Activated CD4-positive, alpha-beta T cell treated with anti-CD3 and anti-CD28 coated beads for 36 hours (primary cell): ENCODE measurements at regions not wholly inside any gene's neighbourhood (a gene's known extent, or its start where the extent isn't known, plus 50 kb on each side); places are given as distances from the start of the nearest gene placed in this dataset.

Experiments used
- ATAC-seq: fragments of 200-7000 bp; cut with Tn5 transposase; one replicate; pipeline ENCODE4 v1.10.0; 2021; ENCODE audit warnings: mild to moderate bottlenecking, moderate library complexity
- CTCF ChIA-PET: fragments of 350-600 bp; sonication (Branson Sonifier 250); formaldehyde crosslinking; loops from one replicate; lab custom pipeline; 2021; ENCODE audit warnings: antibody characterized with exemption; lab: Charles Lee
- POLR2A ChIA-PET: fragments of 350-600 bp; sonication (Branson Sonifier 250); formaldehyde crosslinking; loops from one replicate; lab custom pipeline; 2021; ENCODE audit warnings: antibody characterized with exemption, inconsistent platforms; lab: Charles Lee
- DNase-seq: peaks from one replicate; pipeline ENCODE4 v3.0.0-alpha.2; 2020
- H3K27ac Mint-ChIP-seq: one replicate; pipeline ENCODE4 v1.8.0; 2021; ENCODE audit warnings: mixed read lengths
- H3K27me3 Mint-ChIP-seq: one replicate; pipeline ENCODE4 v1.8.0; 2021; ENCODE audit warnings: mixed read lengths
- H3K36me3 Mint-ChIP-seq: one replicate; pipeline ENCODE4 v1.8.0; 2021; ENCODE audit warnings: low read depth, mixed read lengths
- H3K4me1 Mint-ChIP-seq: one replicate; pipeline ENCODE4 v1.8.0; 2021; ENCODE audit warnings: mixed read lengths
- H3K4me3 Mint-ChIP-seq: one replicate; pipeline ENCODE4 v1.8.0; 2021; ENCODE audit warnings: mild to moderate bottlenecking, moderate library complexity, mixed read lengths
- H3K9me3 Mint-ChIP-seq: one replicate; pipeline ENCODE4 v1.8.0; 2021; ENCODE audit warnings: low read depth, mixed read lengths
- intact Hi-C, 2 experiments: fragments of 100-400 bp; cut with DNase I in 1 of 2; cut with micrococcal nuclease in 1 of 2; formaldehyde crosslinking; loops; one replicate each; pipeline versions ENCODE4 v1.14.2 to v1.15.1; 2022 to 2024; cut with DNase I, micrococcal nuclease

DNA sequence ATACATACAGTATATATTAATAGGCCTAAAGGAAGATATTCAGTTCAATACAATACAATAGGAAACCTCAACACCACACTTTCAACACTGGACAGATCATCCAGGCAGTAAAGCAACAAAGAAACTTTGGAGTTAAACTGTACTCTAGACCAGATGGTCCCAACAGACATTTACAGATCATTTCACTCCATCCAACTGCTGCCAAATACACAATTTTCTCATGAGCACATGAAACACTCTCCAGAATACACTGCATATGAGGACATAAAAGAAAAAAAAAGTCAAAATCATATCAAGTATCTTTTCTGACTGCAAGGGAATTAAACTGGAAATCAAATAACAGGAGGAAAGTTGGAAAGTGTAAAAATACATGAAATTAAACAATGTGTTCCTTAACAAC is 607.5 kb upstream of the BRINP3 start:
- Mint-ChIP-seq H3K27me3 (no peaks in the 10 kb centered on the region), H3K36me3 (no peaks in the 10 kb centered on the region), H3K4me1 (no peaks in the 10 kb centered on the region), H3K4me3 (no peak overlapping the region), H3K27ac (no peak overlapping the region), H3K9me3 (peaks cover 16% of the 10 kb centered on the region)
- intact Hi-C loops, result no loop called here
- ATAC-seq (no peak), DNase-seq (no peak)
- POLR2A ChIA-PET, result no interaction called here
- CTCF ChIA-PET, result no interaction called here

DNA sequence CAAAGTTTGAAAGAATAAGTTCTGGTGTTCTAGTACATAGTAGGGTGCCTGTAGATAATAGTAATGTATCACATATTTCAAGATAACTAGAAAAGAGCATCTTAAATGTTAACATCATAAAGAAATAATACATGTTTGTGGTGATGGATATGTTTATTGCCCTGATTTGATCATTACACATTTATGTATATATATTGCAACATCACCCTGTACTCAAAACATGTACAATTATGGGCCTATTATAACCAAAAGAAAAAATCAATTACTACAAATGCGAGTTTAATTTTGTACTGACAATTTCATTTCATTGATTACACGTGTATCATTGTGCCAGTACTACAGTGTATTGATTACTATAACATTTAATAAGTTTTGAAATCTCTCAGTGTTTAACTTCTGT is 609.2 kb upstream of the BRINP3 start:
- ChIA-PET POLR2A (no interaction called here), CTCF (no interaction called here)
- H3K36me3 Mint-ChIP-seq, result no peaks in the 10 kb centered on the region
- H3K27me3 Mint-ChIP-seq, result no peaks in the 10 kb centered on the region
- no peak overlapping the region for H3K4me3 Mint-ChIP-seq
- no peaks in the 10 kb centered on the region for H3K4me1 Mint-ChIP-seq
- intact Hi-C loops, result no loop called here
- H3K27ac Mint-ChIP-seq, result no peak overlapping the region
- DNase-seq, result no peak
- peaks cover 11% of the 10 kb centered on the region for H3K9me3 Mint-ChIP-seq
- no peak for ATAC-seq

DNA sequence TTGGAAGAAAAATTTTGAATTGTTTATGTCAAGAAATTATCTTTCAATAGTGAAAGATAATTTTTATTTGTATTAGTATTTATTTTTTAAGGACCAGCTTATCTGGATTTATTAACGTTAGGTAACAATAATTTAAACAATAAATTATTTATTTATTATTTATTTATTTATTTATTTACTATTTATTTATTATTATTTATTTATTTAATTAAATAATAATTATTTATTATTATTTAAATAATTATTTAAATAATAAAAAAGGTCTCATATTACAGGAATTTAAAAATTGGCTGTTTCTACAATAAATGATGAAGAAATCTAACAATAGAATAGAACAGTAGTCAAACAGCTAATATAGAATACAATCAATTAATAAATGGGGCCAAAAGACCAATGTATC is 618.7 kb upstream of the BRINP3 start:
- Mint-ChIP-seq H3K27ac (no peak overlapping the region), H3K4me3 (no peak overlapping the region), H3K9me3 (peaks cover 13% of the 10 kb centered on the region), H3K36me3 (no peaks in the 10 kb centered on the region), H3K4me1 (no peaks in the 10 kb centered on the region), H3K27me3 (no peaks in the 10 kb centered on the region)
- POLR2A ChIA-PET, result no interaction called here
- intact Hi-C loops, result no loop called here
- no peak for DNase-seq
- CTCF ChIA-PET, result interaction anchor here (0.7 kb wide), 1 partner anchor 1296 kb away, joined by 3 read pairs; no protein-coding TSS in a partner anchor
- ATAC-seq, result no peak

DNA sequence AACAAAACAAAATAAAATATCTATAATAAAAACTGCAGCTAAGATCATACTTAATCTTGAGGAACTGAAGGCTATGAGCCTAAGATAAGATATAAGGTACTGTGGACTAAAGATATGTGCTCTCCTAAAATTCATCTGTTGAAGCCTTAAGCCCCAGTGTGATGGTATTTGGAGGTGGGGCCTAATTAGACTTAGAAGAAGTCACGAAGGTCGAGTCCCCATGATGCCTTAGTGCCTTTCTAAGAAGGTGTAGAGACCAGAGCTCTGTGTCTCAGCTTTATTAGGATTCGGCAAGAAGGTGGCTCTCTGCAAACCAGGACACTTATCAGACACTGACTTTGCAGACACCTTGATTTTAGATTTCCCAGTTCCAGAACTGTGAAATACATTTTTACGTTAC is 622.0 kb upstream of the BRINP3 start:
- H3K4me3 Mint-ChIP-seq, result no peak overlapping the region
- ATAC-seq, result no peak
- no peak for DNase-seq
- intact Hi-C loops, result no loop called here
- CTCF ChIA-PET, result no interaction called here
- peaks cover 9% of the 10 kb centered on the region for H3K9me3 Mint-ChIP-seq
- no peaks in the 10 kb centered on the region for H3K27me3 Mint-ChIP-seq
- H3K27ac Mint-ChIP-seq, result no peak overlapping the region
- H3K4me1 Mint-ChIP-seq, result no peaks in the 10 kb centered on the region
- no peaks in the 10 kb centered on the region for H3K36me3 Mint-ChIP-seq
- POLR2A ChIA-PET, result no interaction called here

DNA sequence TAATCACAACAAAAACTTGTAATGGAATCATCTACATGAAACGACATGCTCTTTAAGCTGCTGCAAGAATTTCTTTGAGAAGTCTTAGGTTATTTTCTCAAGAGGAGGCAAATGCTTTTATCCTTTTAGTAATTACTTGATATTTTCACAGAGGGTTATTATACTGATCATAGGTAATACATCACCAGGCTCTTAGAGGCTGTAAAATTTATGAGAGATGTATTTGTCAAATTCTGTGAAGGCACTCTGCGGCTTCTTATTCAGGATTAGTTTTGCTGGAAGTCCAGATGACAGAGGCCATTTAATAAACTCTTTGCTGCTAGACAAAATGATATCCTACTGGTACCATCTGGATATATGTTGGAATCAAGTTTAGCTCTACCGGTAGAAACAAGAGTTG is 624.3 kb upstream of the BRINP3 start:
- intact Hi-C loops, result no loop called here
- H3K27me3 Mint-ChIP-seq, result no peaks in the 10 kb centered on the region
- H3K9me3 Mint-ChIP-seq, result peaks cover 5% of the 10 kb centered on the region
- no peak overlapping the region for H3K4me3 Mint-ChIP-seq
- no peaks in the 10 kb centered on the region for H3K36me3 Mint-ChIP-seq
- ATAC-seq, result no peak
- no peak overlapping the region for H3K27ac Mint-ChIP-seq
- DNase-seq, result no peak
- ChIA-PET CTCF (no interaction called here), POLR2A (no interaction called here)
- no peaks in the 10 kb centered on the region for H3K4me1 Mint-ChIP-seq

DNA sequence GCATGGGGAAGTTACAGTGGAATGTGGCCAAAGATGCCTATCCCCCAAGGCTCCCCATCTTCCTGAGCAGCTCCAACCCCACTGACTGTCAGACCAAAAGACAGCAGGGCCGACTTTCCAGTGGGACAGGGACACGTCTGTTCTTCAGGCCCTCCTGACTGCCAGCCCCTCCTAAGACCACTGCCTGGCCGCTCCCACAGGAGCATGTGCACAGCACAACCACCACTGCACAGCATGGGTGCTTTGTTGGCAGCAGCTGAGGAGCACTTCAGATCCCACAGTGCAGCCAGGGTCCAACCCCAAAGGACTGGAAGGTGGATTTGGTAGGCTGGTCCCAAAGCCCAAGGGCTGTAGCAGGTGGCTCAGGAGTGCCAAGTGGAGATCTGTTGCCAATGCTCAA is 648.3 kb upstream of the BRINP3 start:
- no peaks in the 10 kb centered on the region for H3K27me3 Mint-ChIP-seq
- intact Hi-C loops, result no loop called here
- no peak overlapping the region for H3K4me3 Mint-ChIP-seq
- no peaks in the 10 kb centered on the region for H3K36me3 Mint-ChIP-seq
- no peak for ATAC-seq
- no peak overlapping the region for H3K27ac Mint-ChIP-seq
- ChIA-PET CTCF (no interaction called here), POLR2A (no interaction called here)
- DNase-seq, result no peak
- peaks cover 10% of the 10 kb centered on the region for H3K9me3 Mint-ChIP-seq
- no peaks in the 10 kb centered on the region for H3K4me1 Mint-ChIP-seq

DNA sequence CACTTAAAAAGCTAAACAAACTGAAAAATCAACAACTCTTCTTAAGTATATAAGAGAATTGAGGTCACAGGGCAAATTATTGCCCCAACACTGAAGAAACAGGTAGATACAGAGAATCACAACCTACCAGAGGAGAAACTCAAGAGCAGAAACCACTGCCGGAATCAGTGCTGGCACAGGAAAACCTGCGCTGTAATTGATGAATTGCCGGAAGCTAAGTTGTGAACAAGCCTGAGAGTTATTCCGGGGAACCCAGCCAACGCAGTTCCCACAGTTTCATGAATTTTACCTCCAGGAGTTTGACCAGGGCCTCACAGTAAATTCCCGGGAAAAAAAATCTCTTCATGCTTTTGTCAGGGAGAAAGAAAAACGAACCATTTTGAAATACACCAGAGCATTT is 657.1 kb upstream of the BRINP3 start:
- ATAC-seq (no peak), DNase-seq (no peak)
- Mint-ChIP-seq H3K4me3 (no peak overlapping the region), H3K27ac (no peak overlapping the region), H3K4me1 (no peaks in the 10 kb centered on the region), H3K9me3 (no peaks in the 10 kb centered on the region), H3K36me3 (no peaks in the 10 kb centered on the region), H3K27me3 (no peaks in the 10 kb centered on the region)
- intact Hi-C loops, result no loop called here
- CTCF ChIA-PET, result no interaction called here
- POLR2A ChIA-PET, result no interaction called here

DNA sequence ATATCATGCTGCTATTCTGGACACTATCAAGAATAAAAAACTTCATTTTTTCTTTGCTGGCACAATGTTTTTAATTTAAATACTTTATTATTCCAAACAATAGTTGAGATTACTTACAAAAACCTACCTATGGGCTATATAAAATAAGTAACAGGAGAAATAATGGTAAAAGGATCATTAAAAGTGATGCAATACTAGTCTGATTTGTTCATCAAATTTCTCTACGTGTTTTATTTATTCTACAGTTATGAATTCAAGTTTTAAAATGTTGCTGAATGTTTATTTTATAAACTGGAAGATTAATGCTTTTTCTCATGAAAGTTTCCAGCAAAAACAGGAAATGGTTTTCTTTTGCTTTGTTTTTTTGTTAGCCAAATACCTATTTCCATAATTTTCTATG is 662.4 kb upstream of the BRINP3 start:
- POLR2A ChIA-PET, result no interaction called here
- Mint-ChIP-seq H3K9me3 (no peaks in the 10 kb centered on the region), H3K27ac (no peak overlapping the region), H3K36me3 (no peaks in the 10 kb centered on the region), H3K4me3 (no peak overlapping the region), H3K27me3 (no peaks in the 10 kb centered on the region), H3K4me1 (no peaks in the 10 kb centered on the region)
- CTCF ChIA-PET, result no interaction called here
- no peak for DNase-seq
- ATAC-seq, result no peak
- intact Hi-C loops, result no loop called here

DNA sequence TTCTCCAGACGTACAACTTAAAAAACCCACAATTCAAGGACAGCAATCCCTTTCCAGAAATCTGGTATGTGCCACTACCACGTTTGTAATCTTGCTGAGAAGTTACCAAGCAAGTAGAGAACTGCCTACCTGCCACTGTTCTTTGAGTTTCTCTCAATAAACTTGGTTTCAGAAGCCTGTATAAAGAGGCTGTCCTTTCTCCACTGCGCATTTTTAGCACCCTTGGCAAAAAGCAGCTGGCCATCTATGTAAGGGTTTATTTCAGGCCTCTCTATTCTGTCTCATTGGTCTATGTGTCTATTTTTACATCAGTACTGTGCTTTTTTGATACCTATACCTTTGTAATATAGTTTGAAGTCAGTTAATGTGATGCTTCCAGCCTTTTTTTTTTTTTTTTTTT is 665.1 kb upstream of the BRINP3 start:
- Mint-ChIP-seq H3K27me3 (no peaks in the 10 kb centered on the region), H3K27ac (no peak overlapping the region), H3K4me1 (no peaks in the 10 kb centered on the region), H3K4me3 (no peak overlapping the region), H3K36me3 (no peaks in the 10 kb centered on the region), H3K9me3 (peaks cover 3% of the 10 kb centered on the region)
- ChIA-PET POLR2A (no interaction called here), CTCF (interaction anchor here (0.6 kb wide), 2 partner anchors 47 to 1550 kb away, joined by 3 read pairs; no protein-coding TSS in a partner anchor)
- DNase-seq (no peak), ATAC-seq (no peak)
- intact Hi-C loops, result no loop called here

DNA sequence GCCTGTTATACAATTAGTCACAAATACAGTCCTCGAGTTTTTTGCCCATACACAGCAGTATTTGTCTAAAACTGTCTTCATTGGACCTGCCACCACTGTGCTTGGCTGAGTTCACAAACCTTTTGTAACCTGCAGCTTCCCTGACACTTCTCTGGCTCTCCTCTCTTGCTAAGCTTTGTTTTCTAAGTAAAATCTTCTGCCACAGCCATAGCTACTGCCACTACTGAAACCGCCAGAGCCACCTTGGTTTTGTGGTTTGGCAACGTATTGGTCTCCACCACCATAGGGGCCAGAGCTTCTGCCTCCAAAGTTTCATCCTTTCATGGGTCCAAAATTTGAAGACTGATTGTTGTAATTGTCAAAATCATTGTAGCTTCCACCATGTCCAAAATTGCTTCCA is 668.2 kb upstream of the BRINP3 start:
- Mint-ChIP-seq H3K4me1 (no peaks in the 10 kb centered on the region), H3K4me3 (no peak overlapping the region), H3K27ac (no peak overlapping the region), H3K36me3 (no peaks in the 10 kb centered on the region), H3K27me3 (no peaks in the 10 kb centered on the region), H3K9me3 (peaks cover 6% of the 10 kb centered on the region)
- ChIA-PET CTCF (no interaction called here), POLR2A (no interaction called here)
- DNase-seq, result no peak
- no peak for ATAC-seq
- intact Hi-C loops, result no loop called here

DNA sequence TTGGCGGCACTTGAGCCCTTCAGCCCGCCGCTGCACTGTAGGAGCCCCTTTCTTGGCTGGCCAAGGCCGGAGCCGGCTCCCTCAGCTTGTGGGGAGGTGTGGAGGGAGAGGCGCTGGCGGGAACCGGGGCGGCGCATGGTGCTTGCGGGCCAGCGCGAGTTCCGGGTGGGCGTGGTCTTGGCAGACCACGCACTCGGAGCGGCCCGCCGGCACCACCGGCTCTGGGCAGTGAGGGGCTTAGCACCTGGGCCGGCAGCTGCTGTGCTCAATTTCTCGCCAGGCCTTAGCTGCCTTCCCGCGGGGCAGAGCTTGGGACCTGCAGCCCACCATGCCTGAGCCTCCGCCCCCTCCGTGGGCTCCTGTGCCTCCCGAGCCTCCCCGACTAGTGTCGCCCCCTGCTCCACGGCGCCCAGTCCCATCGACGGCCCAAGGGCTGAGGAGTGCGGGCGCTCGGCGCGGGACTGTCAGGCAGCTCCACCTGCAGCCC is 673.7 kb upstream of the BRINP3 start:
- H3K9me3 Mint-ChIP-seq, result peaks cover 8% of the 10 kb centered on the region
- ChIA-PET POLR2A (no interaction called here), CTCF (no interaction called here)
- intact Hi-C loops, result no loop called here
- ATAC-seq (no peak), DNase-seq (no peak)
- no peak overlapping the region for H3K4me3 Mint-ChIP-seq
- H3K36me3 Mint-ChIP-seq, result no peaks in the 10 kb centered on the region
- H3K27ac Mint-ChIP-seq, result no peak overlapping the region
- no peaks in the 10 kb centered on the region for H3K27me3 Mint-ChIP-seq
- no peaks in the 10 kb centered on the region for H3K4me1 Mint-ChIP-seq

DNA sequence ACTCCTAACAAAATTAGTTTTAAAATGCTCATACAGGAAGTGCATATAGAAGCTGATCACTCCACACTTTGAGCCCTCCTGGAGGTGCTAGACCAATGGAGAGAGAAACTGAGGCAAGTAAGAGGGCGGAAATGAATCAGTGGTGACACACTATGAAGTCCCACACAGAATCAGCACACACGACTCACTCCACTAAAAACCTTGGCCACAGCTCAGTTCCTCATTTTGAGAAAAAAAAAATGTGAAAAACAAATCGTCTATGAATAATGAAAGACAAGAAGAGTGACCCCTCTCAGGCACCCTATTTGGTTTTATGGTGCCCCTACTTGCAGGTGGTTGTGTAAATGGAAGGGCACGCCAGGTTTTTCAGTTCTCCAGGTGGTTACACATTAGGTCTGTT is 675.1 kb upstream of the BRINP3 start:
- Mint-ChIP-seq H3K27me3 (no peaks in the 10 kb centered on the region), H3K4me3 (no peak overlapping the region), H3K36me3 (no peaks in the 10 kb centered on the region), H3K9me3 (peaks cover 8% of the 10 kb centered on the region), H3K27ac (no peak overlapping the region), H3K4me1 (no peaks in the 10 kb centered on the region)
- ChIA-PET POLR2A (no interaction called here), CTCF (interaction anchor here (0.6 kb wide), 1 partner anchor 1080 kb away, joined by 3 read pairs; no protein-coding TSS in a partner anchor)
- no peak for ATAC-seq
- DNase-seq, result no peak
- intact Hi-C loops, result no loop called here

DNA sequence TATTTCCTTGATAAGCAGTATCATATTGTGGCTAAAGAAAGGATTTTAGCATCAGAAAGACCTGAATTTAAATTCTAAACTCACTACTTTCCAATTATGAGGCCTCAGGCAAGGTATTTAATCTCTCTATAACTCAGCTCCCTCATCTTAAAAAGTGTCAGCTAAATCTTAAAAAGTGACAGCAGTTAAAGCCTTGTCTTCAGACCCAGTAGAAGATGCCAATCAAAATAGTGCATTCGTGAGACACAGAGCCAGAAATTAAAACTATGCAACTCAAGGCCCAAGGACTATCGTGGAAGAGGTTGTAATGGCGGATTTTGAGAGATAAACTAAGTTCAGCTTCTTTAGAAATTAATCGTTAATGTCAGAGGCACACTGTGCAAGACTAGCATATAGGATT is 677.5 kb upstream of the BRINP3 start:
- H3K36me3 Mint-ChIP-seq, result no peaks in the 10 kb centered on the region
- ChIA-PET POLR2A (no interaction called here), CTCF (no interaction called here)
- no peak overlapping the region for H3K4me3 Mint-ChIP-seq
- H3K9me3 Mint-ChIP-seq, result peaks cover 8% of the 10 kb centered on the region
- DNase-seq, result no peak
- ATAC-seq, result no peak
- H3K27me3 Mint-ChIP-seq, result no peaks in the 10 kb centered on the region
- intact Hi-C loops, result no loop called here
- no peaks in the 10 kb centered on the region for H3K4me1 Mint-ChIP-seq
- H3K27ac Mint-ChIP-seq, result no peak overlapping the region
